ENCODE measurements at regions not wholly inside any gene's neighbourhood (a gene's known extent, or its start where the extent isn't known, plus 50 kb on each side); places are given as distances from the start of the nearest gene placed in this dataset.
A peak's percentile ranks its signal among the peaks of the same experiment; 100 is the strongest.
"Not testable (repeated sequence)": the region's sequence is repeated elsewhere in the genome, so short reads cannot be mapped to it uniquely, and the experiment has no call there.

DNA sequence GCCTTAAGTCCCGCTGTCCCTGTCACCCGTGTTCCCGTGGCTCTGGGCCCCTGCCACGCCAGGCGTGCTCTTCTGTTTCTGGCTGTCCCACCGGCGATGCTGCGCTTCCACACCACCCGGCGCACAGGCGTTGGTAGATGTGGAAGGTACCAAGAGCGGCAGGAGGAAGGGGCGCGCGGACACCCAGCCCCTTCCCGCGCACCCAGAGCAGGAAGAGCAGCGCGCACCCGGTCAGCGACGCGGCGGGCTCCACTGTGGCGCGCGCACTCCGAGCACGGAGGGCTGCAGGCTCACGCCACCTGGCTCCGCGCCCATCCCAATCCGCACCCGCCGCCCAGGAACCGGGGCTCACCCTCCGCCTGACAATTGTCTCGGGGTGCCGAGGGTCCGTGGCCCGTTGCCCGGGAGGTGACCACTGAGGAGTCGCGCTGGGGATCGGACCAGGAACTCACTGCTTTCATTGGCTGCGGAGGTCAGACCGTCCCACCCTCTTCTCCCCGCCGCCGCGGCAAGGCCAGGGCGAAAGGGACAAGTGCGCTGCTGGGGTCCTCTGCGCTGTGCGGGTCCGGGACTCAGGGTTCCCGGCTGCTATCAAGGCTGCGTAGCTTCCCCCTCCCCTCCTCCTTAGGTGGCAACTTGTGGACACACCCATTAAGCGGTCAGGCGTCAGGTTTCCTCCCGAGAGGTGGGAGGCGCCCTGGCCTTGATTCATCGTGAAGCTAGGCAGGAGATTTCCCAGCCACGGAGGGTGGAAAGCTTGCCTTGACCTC, 121.6 kb upstream of the ZNF92 start:
- no peak for DNase-seq

GRCh38 chr7:65250697-65251395, 122.8 kb upstream of the ZNF92 start:
- no peak for DNase-seq

DNA sequence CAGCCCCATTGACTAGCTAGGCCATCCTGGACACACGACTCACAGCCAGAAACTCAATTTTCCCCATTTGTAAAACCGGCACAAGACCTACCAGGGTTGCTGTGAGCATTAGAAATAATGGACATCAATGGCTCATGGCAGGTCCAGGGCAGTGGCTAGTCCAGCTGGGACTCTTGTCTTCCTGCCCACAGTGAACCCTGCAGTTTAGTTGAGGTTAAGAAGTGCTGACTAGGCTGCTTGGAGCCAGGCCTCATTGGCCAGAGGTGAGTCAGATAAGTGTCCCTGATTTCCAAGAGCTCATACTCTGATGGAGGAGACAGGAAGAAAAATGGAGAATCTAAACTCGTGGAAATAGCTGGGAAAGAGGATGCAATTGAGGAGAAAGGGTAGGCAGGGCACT, 123.4 kb upstream of the ZNF92 start:
- DNase-seq = no peak

DNA sequence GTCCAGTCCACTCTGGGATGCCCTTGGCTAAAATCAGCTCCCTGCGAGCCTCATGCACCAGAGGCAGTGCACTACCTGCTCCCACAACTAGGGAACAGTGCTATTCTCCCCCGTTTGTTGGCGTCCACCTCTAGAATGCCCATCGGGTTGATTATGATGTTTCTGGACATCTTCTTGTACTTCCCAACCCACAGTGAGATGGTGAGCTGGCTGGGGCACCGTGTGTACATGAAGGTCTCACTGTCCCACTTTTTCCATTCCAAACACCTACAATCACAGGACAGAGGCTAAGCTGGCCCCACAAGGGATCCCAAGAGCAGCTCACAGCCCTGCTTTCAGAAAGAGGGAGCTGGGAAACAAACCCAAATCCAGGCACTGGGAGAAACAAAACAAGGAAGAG, 126.2 kb upstream of the ZNF92 start:
- no peak for DNase-seq

DNA sequence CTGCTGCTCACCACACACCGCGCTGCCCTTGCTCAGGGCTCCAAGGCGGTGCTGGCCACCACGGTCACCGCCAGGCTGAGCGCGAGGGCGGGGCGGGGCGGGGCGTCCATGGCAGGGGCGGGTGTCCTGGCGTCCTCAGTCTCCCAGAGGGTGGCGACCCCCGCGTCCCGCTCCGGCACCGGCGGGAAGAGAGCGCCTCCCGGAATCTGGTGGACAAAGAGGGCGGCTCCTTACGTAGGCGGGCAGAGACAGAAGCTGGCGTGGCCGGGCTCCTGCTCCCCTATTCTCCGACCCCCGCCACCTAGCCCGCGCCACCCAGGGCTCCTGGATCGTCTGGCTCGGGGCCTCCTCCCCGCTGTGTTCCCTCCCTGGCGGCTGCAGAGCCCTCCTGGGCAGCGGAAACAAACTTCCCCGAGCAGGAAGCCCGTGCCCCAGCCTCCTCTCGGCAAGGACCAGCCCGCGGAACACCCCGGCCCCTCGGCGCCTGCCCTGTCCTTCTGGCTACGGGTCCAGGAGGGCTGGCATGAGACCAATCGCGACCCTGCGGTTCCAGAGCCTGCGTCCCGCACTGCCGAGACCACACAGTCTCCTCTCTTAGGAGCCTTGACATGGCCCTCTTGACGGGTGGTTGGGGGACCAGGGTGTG, 133.8 kb upstream of the ZNF92 start:
- DNase-seq = no peak

GRCh38 chr7:65239324-65239706, 134.3 kb upstream of the ZNF92 start:
- DNase-seq = no peak

DNA sequence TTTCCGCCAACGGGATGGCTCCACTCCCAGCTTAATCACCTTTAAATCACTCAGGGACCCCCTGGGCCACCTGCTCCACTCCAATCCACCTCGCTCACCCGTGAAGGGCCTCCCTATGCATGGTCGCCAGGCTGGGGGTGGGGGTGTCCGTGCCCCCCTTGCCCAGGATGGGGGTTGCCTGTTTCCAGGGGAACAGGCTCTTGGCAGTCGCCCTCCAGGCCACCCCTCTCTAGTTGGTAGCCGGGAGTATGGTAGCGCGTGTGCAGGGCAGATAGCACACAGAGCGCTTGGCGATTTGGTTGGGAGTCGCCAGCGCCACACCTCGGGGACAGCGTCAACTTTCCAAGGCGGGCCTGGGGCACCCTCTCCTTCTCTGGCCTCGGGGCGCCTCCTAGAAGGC, 134.9 kb upstream of the ZNF92 start:
- DNase-seq = no peak

- no peak for DNase-seq
Measured at GRCh38 chr7:65235586-65235985, 138.1 kb upstream of the ZNF92 start.

- no peak for DNase-seq
Measured at GRCh38 chr7:65233409-65234034, 140.1 kb upstream of the ZNF92 start.

DNA sequence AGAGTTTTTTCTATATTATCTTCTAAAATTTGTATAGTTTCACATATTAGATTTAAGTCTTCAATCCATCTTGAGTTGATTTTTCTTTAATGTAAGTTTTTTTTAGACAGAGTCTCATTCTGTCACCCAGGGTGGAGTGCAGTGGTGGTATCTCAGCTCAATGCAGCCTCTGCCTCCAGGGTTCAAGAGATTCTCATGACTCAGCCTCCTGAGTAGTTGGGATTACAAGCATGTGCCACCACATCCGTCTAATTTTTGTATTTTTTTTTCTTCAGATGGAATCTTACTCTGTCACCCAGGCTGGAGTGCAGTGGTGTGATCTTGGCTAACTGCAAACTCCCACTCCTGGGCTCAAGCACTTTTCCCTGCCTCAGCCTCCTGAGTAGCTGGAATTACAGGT, 143.4 kb upstream of the ZNF92 start:
- no peak for DNase-seq

DNA sequence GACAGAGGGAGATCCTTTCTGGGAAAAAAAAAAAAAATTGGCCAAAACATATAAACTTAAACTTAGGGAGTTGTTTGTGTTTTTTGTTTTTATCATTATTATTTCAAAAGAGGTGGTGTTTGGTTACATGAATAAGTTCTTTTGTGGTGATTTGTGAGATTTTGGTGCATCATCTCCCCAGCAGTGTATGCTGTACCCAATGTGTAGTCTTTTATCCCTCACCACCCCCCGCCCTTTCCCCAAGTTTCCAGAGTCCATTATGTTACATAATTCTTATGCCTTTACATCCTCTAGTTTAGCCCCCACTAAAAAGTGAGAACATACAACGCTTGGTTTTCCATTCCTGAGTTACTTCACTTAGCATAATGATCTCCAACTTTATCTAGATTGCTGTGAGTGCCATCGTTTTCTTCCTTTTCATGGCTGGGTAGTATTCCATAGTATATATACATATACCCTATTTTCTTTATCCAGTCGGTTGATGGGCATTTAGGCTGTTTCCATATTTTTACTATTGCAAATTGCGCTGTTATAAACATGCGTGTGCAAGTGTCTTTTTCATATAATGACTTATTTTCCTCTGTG, 148.1 kb upstream of the ZNF92 start:
- DNase-seq = peak in 3 of 6 experiments; percentile 11 to 39 (median 34)

GRCh38 chr7:65222655-65223054, 151.0 kb upstream of the ZNF92 start:
- DNase-seq = no peak

- DNase-seq = no peak
Measured at GRCh38 chr7:65221683-65222082, 152.0 kb upstream of the ZNF92 start.

- no peak for DNase-seq
Measured at GRCh38 chr7:65219623-65220022, 154.0 kb upstream of the ZNF92 start.

DNA sequence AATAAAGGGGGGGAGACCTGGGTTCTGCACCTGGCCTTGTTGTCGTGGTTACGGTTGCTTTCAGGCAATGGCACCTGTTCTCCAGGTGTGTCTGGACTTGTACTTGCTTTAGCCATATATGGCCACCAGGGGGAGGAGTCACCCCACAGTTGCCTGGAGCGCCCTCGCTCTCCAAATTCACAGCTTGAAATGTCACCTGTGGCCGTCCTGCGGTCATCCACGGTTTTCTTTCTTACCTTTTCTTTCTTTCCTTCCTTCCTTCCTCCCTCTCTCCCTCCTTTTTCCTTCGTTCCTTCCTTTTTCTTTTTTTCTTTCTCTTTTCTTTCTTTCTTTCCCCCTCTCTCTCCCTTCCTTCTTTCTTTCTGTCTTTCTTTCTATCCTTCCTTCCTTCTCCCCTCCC, 157.2 kb upstream of the ZNF92 start:
- DNase-seq = peak; percentile 8 to 59 (median 47)

DNA sequence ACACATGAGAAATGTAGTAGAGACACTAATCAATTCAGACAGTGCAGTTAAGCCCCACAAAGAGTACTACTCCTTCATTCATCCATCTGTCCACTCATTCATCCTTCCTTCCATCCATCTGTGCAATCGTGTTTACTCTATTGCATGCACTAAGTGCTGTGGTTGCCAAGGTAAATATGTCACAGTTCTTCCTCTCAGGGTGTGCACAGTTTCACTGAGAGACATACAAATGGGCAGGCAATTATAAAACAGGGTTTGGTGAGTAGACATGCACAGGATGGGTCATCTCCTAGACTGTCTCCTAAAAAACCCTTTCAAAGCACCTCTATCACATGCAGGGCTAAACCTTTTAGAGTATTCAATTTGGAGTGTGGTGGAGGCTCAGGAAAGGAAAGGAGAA, 160.4 kb upstream of the ZNF92 start:
- DNase-seq = not testable (repeated sequence)

GRCh38 chr7:65199221-65199620, 174.4 kb upstream of the ZNF92 start:
- DNase-seq = not testable (repeated sequence)

DNA sequence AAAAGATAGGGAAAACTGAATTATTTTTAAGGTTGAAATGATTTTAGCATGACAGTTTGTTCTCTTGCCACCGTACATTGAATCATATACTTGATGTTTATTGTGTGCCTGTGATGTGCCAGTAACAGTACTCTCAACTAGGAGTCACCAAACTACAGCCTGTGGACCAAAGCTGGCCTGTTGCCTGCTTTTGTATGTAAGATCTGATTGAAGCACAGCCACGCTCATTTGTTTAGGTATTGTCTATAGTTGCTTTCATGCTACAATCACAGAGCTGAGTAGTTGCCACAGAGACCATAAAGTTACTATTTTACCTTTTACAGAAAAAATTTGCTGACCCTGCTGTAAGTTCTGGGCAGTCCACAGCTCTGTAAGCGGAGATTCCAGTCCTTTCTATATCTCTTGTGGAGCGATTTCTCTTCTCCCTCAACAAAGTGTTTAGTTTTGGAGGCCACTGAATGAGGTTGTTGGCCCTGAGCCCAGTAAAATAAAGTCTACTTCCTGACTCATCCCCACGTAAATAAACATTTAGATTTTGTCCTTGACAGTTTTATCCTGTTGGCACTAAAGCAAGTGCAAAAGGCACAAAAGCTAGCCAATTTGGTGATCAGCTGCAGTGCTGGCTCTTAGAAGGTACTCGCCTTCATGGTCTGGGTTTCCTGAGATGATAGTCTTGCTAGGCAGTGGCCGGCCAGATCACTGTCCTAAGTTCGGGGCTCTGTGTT, 180.2 kb upstream of the ZNF92 start:
- DNase-seq = not testable (repeated sequence)

GRCh38 chr7:65177041-65177440, 170.6 kb upstream of the ERV3-1 start:
- DNase-seq = not testable (repeated sequence)

- DNase-seq = not testable (repeated sequence)
Measured at GRCh38 chr7:65150105-65150504, 143.6 kb upstream of the ERV3-1 start.

GRCh38 chr7:65146118-65146914, 139.8 kb upstream of the ERV3-1 start:
- DNase-seq = not testable (repeated sequence)

GRCh38 chr7:65145710-65146109, 139.2 kb upstream of the ERV3-1 start:
- not testable (repeated sequence) for DNase-seq
